Hematopoietic multipotent progenitor cell treated with erythropoietin and hydrocortisone succinate and interleukin-3 and kit ligand, for 6 days (in vitro differentiated cells): ENCODE measurements at regions not wholly inside any gene's neighbourhood (a gene's known extent, or its start where the extent isn't known, plus 50 kb on each side); places are given as distances from the start of the nearest gene placed in this dataset.
"Not testable (repeated sequence)": the region's sequence is repeated elsewhere in the genome, so short reads cannot be mapped to it uniquely, and the experiment has no call there.

ENCODE experiments used
- DNase-seq: peaks from one replicate; pipeline ENCODE4 v3.0.0-alpha.2; 2015

GRCh38 chr10:11663763-11664555, 52.5 kb upstream of the USP6NL start:
- no peak for DNase-seq

DNA sequence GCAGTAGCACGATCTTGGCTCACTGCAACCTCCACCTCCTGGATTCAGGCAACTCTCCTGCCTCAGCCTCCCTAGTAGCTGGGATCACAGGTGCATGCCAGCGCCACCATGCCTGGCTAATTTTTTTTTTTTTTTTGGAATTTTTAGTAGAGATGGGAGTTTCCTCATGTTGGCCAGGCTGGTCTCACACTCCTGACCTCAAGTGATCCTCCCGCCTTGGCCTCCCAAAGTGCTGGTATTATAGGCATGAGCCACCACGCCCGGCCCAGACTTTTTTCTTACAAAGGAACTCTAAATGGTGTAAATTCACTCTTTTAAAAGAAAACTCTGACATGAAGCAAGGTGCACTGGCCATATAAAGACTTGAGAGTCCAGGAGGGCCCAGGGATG, 51.7 kb upstream of the USP6NL start:
- DNase-seq = not testable (repeated sequence)

DNA sequence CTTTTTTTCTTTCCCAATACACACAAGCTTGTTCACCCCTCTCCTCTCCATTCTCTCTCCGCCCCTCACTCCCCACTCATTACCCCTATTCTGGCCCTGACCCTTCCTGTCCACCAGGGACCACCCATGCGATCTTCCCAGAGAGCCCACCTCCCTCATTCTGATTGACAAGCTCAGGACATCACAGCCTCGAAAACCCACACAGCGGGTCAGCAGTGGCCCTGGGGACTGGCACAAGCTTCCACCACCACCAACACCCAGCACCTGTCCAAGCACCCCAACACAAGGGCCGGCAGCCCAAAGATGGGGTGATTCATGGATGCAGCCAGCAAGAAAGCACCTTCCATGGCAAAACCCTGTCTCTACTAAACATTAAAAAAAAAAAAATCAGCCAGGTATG, 50.0 kb upstream of the USP6NL start:
- DNase-seq = no peak
